ENCODE measurements at regions not wholly inside any gene's neighbourhood (a gene's known extent, or its start where the extent isn't known, plus 50 kb on each side); places are given as distances from the start of the nearest gene placed in this dataset.

DNA sequence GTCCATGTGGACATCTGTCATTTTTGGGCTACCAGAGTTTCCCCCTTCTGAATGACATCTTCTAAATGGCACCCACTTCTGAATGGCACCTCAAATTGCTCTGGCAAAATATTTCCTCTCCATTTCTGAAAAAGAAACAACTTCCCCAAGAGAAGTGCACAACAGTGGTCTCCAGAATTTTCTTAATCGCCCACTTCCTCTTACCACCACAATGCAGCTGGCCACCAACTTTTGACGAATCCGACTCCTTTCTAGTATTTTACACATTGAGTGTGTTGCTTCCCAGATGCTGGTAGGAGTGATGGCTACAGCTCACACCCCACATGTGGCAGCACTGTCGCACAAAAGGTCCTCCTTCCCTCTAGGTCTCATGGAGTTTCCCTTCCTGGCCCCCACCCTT is 216.1 kb downstream of the FOXA2 start:
- DNase-seq, result no peak

DNA sequence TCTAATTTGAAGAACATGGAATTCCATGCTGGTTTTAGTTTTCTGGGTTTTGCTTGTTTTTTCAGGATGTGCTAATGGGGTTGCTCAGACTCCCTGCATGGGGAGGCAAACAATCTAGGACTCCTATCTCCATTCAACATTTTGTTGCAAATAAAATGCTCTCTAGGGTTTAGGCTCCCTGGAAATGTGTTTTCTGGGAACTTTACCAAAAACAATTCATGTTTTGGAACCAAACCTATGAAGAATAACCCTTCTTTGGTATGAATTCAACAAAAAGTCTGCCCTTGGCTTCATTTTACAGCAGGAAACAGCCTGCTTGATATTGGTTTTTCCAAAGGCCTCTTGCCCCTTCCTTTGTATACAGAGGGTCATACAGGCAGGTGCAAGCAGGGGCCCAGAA is 217.7 kb downstream of the FOXA2 start:
- no peak for DNase-seq

DNA sequence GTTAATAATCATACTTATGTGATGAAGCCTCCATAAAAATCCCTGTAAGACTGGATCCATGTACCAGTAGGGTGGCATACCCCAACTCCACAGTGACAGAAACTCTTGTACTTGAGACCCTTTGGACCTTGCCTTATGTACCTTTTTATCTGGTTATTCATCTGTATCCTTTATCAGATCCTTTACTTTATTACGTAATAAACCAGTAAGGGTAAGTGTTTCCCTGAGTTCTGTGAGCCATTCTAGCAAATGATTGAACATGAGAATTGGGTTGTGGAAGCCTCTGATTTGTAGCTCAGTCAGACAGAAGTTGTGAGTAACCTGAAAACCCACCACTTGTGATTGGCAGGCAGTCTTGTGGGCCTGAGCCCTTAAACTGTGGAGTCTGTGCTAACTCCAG is 229.7 kb downstream of the FOXA2 start:
- no peak for DNase-seq

DNA sequence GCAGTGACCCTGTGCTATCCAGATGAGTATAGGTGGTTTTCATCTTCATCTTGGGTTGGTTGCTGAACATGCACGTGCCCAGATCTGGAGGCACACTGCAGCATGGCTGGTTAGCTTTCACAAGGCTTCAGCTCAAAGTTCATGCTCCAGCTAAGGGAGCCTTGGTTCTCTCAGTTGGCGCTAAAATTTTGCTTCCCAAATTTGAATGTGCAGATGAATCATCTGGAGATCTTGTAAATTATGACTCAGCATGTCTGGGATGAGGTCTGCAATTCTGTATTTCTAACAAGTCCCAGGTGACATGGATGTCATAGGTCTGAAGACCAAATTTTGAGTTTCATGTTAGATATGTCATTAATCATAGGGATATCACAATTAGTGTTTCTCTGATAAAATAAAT is 230.8 kb downstream of the FOXA2 start:
- no peak for DNase-seq

DNA sequence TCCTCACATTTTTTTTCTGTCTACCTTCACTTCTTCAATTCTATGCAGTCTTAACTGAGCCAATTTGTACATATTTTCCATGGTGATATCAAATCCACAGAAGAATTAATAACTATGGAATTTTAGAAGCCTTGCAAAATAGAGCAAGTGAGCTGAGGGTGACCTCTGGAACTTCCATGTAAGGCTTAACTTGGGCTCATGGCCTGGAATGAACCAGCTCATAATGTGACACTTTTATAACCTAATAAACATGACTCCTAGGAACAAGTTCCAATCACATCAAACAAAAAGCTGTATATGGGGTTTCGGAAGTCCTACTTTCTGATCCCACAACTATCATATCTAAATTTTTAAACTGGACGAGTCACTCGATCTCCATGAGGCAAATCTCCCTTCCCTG is 232.4 kb downstream of the FOXA2 start:
- DNase-seq, result no peak

DNA sequence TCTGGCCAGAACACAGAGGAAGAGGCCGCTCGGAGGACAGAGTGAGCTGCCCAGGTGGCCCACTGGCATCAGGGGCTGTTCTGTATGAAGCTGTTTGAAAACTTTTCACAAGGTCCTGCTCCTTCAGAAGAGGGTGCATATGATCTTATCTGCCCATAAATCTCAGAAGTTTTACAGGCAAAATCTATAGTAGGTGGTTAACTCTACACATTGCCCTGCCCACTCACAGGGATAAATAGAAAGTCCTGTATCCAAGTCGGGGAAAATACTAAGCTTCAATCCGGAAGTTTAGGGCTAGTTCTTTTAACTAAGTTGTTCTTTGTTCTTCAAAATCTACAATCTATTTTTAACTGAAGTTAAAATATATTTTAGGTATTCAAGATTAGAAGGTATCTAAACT is 233.7 kb downstream of the FOXA2 start:
- DNase-seq, result no peak

DNA sequence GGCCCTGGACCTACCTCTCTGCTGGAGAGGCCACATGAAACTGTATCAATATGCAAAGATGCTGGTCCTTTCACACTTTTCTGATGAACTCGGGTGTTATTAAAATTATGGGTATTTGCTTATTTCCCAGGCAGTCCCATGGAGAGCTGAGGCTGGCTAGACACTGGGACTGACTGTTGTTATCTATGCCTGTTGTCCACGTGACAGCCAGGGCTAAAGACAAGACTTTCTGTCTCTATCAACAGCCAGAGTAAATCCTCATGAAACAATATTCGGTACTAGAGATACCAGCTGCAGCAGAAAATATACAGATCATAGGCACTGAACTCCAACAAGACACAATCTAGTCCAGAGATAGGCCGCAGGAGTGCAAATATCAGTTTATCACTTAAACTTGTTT is 236.4 kb downstream of the FOXA2 start:
- no peak for DNase-seq

DNA sequence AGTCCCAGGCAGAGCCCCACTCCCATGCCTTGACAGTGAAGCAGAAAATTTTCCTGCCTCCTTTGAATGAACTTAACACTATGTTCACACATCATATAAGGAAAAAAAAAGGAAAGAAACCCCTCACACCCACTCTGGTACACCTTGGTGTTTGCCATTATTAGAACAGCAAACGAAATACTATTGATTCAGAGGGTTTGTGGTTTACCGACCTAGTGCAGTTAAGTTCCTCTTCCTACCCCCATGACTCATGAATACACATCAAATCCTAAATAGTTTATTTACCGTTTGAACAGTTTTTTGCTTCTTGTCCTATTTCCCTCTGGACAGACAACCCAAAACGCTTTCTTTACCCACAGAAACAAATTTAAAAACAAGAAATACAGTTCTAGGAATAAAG is 237.7 kb downstream of the FOXA2 start:
- peak; percentile 15 to 21 for DNase-seq

DNA sequence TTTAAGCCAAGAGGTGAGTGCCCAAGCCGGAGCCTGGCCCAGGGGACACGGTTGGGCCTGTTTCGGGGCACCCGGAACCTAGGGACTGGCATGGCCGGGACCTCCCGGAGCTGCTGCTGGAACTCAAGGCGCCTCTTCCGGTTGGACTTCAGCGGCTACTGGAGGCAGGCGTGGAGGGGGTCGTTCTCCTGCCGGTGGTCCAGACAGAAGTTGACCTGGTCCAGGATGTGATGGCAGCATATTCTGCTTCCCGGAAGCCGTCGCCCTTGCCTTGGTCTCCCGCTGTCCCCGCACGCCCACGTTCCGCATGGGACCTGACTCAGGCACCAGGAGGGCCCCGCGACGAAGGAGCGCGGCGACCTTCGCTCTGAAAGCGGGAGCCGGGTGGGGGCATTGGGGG is 240.8 kb downstream of the FOXA2 start:
- DNase-seq, result no peak

DNA sequence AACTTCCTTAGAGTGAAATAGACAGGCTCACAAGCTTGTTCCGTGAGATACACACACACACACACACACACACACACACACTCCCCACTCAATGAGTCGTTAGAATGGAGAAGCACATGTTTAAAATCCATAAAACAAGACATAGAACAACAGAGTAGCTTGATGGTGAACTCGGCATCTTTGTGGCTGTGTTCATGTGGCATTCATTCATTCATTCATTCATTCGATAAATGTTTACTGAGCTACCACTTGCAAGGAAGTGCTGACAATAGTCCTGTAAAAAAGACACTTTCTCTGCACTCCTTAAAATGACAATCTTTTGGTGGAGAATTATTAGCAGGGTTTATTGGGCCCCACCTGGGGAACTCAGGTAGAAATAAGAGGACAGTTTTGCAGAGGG is 242.0 kb downstream of the FOXA2 start:
- DNase-seq, result no peak

DNA sequence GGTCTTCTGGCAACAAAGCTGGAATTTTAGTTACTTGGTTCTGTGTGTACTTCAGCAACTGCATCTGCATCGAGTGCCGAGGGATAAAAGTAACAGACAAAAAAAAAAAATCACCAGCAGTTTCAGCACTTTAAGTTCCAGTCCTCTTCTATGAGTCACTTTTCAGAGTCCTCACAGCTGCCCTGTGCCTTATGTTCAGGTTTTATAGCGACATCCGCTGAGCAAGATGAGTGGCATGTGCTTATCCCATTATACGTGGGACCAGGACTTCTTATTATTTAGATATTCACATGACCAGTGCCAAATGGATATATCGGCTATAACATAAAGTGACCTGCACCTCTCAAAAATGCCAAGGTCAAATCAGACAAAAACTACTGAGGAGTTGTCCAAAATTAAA is 242.9 kb downstream of the FOXA2 start:
- no peak for DNase-seq

DNA sequence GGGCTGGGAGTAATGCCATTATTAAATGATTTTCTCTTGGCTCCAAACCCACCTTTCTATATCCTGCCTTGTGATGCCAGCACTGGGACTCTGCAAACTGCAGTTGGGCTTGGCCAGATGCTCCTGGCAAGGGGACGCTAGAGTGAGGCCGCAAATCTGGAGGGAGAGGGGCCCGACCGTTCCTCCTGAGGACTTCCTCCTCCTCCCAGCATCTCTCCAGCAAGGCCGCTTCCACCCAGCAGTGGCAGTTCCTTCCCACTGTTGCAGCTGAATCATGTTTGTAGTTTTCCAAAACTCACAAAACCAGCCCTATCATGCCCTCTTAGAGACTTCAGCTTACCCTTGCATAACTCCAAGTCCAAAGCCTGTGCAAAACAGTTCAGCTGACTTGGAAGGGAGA is 244.4 kb downstream of the FOXA2 start:
- no peak for DNase-seq

DNA sequence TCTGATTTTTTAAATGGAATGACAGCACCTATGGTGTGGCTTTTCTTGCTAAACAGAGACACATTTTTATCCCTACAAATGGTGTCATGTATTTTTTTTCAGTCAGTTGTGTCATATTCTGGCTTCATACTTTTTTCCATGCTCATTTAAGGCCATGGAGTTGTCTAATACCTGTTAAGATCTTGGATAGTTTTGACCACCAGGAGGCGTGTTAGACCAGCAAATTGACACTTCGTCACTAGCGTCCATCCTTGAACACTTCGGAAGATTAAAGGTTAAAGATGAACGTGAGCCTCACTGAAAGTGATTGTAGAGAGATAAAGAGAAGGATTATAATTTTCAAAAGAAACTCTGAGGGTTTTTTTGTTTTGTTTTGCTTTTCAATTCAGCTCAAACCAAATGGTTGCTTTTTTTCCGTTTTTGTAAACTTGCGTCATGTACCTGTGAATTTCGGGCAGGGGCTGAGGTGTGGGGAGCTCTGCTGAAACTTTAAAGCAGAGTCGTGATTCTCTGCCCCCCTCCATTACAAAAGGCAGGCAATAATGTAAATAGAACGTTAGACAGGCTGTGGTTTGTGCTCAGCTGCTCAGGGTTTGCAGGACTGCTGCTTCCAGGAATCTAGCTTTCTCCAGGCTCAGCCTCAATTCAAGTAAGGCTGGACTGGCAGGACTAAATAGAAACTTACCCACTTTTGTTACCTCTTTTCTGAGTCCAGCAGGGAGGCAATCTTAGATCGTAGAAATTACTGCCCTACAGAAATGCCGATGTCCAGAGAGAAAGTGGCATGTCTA is 245.1 kb downstream of the FOXA2 start:
- DNase-seq, result peak; percentile 40 to 54

DNA sequence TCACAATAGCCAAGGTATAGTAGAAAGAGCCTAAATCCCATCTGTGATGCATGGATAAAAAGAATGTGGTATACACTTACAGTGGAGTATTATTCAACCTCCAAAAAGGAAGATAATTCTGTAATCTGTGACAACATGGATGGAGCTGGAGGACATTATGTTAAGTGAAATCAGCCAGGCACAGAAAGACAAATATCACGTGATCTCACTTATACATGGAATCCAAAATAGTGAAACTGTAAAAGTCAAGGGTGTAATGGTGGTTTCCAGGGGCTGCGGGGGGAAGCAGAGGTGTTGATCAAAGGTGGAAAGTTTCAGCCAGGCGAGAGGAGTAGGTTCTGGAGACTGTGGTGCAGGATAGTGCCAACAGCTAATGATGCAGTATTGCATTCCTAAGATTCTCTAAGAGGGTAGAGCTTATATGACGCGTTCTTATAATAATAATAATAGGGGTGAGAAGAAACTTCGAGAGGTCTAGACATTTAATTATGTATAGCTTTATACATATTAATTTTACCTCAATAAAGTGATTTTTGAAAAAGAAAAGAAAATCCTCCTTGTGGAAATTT is 246.1 kb downstream of the FOXA2 start:
- DNase-seq, result no peak

DNA sequence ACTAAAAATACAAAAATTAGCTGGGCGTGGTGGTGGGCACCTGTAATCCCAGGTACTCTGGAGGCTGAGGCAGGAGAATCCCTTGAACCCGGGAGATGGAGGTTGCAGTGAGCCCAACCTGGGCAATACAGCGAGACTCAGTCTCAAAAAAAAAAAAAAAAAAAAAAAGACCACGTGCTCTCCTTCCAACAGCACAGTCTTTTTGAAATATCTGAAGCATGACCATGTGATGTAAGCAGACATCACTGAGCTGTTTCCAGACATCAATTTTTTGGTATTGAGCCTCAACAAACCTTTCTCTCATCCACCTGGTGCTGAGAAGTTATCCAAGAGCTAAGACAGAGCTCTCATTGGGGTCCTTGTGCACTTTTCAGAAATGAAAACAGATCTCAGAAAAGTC is 249.2 kb downstream of the FOXA2 start:
- no peak for DNase-seq

DNA sequence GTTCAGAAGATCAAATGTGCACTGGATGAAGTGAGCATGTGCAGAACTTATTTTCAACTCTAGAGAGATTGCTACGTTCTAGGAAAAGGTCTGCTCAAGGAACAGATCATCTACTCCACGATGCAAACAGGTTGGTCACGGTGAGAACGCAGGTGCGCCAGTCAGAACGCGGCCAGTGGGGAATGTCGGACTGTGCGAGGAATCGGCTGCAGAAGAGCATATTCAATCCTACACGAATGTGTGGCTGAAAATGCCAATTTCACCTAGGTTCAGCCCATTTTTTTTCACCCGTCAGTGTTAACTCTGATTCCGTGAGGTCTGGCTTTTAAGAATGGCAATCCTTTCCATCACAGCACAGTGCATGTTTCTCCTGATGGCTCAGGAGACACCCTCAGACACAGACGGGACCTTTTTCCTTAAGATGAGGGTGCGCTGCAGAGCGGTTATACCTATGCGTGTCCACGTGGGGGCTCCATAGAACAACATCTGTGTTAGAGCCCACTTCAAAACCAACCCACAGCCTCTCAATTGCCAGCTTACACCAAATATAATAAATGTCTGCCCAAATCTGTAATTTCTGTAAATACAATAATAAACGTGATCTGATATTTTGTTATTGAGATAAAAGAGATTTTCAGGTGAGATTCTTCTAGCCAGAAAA is 250.4 kb downstream of the FOXA2 start:
- peak; percentile 41 to 53 for DNase-seq

DNA sequence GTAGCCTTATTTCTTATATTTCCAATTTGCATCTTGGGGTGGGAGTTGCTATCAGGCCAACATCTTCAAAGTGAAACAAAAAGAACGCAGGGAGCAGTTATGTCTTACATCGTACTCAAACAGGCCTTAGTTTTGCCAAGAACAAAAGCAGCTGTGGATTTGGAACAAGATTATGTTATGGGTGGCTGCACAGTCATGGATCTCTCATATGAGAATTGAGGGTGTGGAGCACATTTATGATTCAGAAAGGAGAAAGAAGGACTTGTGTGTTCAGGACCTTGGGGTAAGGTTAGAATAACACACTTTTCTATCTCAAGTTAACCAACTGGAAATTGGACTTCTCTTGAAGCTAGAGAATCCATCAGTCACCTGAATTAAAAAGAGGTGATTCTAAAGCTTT is 259.9 kb downstream of the FOXA2 start:
- DNase-seq, result no peak

DNA sequence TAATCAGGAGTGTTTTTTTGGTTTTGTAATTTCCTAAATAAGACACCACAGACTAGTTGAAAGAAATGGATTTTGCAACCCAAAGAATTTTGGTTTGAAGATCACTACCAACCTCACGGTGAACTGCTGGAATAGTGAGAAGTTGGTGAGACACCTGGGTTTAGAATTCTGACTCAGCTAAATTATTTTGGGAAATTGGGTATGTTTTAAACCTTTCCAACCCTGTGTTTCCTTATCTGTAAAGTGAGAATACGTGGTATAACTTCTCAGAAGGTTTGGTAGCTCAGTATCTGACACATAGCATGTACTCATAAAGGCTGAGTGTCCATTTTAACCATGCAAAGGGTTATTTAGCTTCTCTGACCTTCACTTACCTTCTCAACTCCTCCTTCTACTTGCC is 261.9 kb downstream of the FOXA2 start:
- no peak for DNase-seq

DNA sequence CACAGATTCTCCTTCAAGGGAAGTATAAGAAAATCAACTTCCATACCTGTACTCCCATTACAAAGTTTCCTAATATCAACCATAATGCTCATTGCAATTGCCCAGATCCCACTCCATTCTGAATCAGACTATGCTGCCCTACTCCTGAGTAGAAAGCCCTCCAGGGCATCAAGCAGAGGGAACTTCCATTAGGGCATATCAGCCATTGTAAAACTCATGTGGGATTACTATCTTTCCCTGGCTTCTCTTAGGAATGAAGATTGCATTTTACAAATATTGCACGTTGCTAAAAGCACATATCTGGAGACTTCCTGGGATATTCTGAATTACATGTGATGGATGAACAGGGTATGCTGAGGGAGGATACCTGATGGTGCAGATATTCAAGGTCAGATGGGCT is 263.2 kb downstream of the FOXA2 start:
- DNase-seq, result no peak

DNA sequence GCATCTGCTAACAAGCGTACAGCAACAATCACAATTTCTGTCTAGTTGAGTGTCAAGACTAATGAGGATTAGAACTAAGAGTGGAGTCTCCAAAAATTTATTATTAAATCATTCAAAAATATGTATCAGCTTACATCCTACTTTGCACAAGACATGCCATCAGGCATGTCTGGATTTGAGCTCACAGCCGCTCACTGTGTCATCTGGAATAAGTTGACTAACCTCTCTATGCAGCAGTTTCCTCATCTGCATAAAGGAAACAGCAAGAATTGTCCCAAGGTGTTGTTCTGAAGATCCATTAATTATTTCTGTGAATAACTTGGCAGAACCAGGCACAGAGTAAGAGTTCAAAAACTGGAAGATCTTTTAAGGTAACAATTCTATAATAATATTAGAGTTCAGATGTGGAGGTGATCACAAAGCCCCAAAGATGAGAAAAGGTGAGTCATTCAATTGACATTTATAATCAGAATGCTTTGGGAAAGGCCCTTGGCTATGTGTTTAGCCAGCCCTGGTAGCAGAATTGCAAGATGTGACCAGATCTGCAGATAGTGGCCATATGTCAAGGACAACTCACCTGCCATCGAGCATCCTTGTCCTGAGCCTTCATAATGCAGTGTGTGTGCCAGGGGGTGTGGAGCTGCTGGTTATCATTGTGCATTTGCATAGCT is 264.0 kb downstream of the FOXA2 start:
- DNase-seq, result no peak

DNA sequence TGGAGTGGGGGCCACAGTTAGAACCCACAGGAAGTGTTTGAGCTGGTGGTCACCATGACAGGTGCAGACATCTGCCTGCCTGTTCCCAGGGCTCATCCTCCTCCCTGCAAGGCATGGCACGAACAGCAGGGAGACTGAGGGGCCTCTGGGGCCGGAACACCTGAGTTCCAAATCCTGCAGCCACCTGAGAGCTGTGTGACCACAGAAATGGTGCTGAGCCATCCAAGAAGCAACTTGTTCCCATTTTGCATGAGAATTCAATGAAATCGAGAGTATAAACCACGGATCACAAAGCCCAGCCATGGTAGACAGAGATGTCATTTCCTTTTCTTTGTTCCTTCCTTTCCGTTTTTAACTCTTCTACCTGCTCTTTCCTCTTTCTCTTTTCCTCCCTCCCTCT is 268.6 kb downstream of the FOXA2 start:
- no peak for DNase-seq

DNA sequence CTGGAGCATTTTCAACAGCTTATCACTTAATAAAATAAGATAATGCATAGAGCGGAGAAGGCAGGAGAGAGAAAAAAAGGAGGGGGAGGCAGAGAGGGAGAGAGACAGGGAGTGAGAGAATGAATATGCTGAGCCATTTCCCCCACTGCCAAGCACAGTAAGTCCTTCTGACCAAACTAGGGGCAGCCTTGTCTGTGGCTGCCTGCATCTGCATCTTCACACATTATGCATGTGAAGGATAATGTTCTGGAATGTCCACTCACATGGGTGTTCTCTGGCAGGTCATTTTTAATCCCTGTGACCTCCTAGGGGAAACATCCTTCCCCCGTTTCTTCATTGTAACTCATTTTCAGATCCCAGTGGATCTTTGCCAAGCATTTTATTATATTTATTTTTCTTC is 269.3 kb downstream of the FOXA2 start:
- no peak for DNase-seq

DNA sequence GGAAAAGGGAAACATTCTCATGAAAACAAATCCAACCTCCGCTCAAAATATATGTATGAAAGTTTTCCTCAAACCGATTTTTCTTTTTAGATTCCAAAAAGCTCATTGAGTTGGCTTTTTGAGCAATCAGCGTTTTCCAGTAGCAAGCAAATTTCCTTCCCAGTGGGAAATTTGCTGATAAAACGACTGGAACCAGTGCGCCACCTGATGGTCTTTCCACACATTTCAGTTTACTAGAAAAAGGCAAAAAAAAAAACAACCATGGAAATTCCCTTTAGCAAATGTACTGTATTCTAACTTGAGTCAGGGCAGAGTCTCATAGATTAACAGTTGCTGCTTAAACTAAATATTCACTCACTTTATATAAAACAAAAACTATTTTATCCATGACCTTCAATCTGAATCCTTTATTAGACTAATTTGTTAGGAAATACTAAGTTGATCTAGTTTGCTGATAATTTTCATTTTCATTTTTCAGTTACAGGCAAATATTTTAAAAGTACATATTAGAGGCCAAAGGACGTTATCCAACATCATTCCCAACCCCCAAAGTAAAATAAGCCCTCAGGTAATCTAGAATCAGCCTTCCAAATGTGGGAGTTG is 271.5 kb downstream of the FOXA2 start:
- DNase-seq, result no peak

DNA sequence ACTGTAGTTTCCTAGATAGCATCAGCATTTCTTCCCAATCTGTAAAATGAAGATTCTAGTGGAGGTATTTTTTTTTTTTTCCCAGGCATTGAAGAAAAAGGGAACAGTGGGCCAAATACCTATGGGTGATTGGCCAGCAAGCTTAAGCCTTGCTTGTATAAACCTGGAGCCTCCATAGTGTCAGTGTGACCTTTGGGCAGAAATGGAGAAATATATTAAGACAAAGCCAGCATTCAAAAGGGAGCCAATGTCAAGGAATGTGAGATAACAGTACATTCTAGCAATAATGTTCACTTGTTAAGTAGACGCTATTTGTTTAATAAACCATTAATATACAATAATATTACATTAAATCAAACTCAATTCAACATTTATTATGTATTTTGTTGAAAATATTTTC is 275.4 kb downstream of the FOXA2 start:
- DNase-seq, result no peak
